NCI-H2171 (cell line): ENCODE measurements at regions not wholly inside any gene's neighbourhood (a gene's known extent, or its start where the extent isn't known, plus 50 kb on each side); places are given as distances from the start of the nearest gene placed in this dataset.
"Not testable (repeated sequence)": the region's sequence is repeated elsewhere in the genome, so short reads cannot be mapped to it uniquely, and the experiment has no call there.

Experiments
- DNase-seq: peaks from one replicate; lab custom pipeline; 2025; lab: John Stamatoyannopoulos, UW

DNA sequence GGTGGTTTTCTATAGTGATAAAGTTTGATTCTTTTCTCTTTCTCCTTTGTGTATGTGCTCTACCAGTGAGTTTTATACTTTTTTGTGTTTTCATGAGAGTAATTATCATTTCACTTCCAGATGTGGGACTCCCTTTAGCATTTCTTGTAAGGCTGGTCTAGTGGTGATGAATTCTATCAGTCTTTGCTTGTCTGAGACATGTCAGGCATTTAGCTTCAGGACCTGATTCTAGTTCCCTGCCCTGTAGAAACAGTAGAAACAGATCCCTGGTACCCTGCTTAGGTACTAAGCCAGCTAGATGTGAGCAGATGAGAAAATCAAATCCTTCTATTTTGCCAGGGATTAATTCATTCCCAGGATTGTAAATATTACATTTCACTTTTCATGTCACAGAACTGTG is 203.7 kb downstream of the ALG10 start:
- not testable (repeated sequence) for DNase-seq

DNA sequence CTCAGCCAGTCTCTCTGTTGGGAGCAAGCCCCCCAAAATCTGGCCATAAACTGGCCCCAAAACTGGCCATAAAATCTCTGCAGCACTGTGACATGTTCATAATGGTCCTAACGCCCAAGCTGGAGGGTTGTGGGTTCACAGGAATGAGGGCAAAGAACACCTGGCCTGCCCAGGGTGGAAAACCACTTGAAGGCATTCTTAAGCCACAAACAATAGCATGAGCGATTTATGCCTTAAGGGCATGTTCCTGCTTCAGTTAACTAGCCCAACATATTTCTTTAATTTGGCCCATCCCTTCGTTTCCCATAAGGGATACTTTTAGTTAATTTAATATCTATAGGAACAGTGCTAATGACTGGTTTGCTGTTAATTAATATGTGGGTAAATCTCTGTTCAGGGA is 205.8 kb downstream of the ALG10 start:
- not testable (repeated sequence) for DNase-seq

DNA sequence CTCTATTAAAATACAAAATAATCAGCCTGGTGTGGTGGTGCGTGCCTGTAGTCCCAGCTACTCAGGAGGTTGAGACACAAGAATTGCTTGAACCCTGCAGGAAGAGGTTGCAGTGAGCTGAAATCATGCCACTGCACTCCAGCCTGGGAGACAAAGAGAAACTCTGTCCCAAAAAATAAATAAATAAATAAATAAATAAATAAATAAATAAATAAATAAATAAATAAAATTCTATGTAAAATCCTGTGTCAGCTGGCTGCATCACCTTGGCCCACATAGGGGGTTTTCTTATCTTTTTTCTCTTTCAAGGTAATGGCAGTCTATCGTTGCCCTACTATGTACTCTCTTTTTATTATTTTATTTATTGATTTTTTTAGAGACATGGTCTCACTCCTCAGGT is 206.7 kb downstream of the ALG10 start:
- not testable (repeated sequence) for DNase-seq

DNA sequence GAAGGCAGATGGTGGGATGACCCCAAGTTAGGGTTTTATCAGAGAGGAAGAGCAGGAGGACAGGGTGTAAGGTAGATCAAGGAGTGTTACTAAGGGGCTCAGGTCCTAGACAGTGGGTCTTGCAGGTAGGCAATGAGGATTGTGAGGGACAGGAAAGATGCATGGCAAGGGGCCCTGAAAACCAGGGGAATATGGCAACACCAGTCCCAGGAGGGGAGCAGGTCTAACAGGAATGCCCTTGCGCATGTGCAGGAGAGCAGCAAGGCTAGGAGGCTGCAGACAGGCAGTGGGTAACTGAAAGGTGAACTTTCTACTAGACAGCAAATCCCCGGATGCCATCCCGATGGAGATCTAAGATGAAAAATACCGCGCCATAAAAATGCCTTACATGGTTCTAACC is 211.3 kb downstream of the ALG10 start:
- DNase-seq: no peak

DNA sequence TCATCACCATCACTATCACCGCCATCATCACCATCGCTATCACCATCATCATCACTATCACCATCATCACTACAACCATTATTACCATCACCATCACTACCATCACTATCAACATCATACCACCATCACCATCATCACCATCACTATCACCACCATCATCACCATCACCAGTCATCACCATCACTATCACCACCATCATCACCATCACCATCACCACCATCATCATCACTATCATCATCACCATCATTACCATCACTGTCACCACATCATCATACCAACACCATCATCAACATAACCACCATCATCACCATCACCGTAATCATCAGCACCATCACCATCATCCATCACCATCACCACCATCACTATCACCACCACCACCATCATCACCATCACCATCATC is 213.8 kb downstream of the ALG10 start:
- no peak for DNase-seq

DNA sequence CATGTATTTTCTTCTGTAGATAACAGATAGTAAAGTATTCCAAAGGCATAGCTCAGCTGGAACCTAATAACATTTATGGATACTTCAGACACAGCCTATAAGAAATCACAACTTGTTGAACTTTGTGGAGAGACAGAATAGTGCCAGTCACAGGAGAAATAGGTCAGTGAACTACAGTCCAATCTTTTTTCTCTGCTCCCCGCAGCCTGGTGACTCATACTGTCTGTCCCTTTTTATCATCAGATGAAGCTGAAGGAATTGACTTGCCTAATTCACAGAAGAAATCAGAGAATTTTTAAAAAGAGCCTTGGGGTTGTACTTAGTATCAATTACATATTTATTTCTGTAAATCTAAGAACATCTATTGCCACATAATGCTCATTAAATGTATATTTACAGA is 222.3 kb downstream of the ALG10 start:
- DNase-seq: no peak

DNA sequence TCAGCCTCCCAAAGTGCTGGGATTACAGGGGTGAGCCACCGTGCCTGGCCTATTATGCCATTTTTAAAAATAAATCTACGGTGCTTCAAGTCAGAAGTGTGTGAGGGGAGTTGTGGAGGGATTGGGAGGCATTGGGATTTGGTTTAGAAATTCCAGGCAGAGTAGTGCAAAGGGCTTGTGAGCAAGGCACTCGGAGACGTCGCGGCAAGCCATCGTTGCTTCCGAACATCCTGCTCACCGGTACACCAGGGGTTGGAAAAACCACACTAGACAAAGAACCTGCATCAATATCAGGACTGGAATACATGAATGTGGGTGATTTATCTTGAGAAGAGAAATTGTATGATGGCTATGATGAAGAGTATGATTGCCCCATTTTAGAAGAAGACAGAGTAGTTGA is 227.0 kb downstream of the ALG10 start:
- no peak for DNase-seq

DNA sequence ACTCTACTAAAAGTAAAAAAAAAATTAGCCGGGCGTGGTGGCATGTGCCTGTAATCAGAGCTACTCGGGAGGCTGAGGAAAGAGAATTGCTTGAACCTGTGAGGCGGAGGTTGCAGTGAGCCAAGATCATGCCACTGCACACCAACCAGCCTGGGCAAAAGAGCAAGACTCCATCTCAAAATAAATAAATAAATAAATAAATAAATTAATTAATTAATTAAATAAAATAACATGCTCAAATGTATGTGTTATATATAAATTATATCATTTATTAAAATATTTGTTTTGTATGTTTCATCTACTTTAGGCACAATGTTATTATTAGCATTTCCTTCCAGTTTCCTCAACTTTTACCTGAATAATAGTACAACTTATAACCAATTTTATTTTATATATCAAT is 229.6 kb downstream of the ALG10 start:
- DNase-seq: not testable (repeated sequence)

DNA sequence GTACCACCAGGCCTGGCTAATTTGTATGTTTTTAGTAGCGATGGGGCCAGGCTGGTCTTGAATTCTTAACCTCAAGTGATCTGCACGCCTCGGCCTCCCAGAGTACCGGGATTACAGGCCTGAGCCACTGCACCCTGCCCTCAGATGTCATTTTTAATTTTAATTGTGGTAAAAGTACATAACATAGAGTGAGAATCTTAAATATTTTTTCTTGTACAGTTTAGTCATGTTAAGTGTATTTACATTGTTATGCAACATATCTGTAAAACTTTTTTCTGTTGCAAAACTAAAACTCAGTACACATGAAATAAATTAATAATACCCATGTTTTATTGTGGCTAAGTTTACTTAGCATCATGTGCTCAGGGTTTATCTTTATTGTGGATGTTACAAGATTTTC is 231.4 kb downstream of the ALG10 start:
- DNase-seq: no peak

DNA sequence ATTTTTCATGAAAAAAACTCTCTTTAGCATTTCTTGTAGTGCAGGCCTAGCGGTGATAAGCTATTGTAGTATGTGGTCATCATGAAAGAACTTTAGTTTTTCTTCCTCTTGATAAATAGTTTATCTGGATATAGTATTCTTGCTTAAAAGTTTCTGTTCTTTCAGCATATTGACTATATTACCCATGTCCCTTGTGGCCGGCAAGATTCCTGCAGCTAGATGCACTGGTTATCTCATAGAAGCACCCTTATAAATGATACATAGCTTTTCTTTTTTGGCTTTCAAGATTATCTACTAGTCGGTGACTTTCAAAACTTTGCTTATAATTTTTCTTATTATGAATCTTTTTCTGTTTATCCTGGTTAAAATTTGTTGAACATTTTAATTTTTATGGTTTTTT is 234.8 kb downstream of the ALG10 start:
- DNase-seq: no peak

DNA sequence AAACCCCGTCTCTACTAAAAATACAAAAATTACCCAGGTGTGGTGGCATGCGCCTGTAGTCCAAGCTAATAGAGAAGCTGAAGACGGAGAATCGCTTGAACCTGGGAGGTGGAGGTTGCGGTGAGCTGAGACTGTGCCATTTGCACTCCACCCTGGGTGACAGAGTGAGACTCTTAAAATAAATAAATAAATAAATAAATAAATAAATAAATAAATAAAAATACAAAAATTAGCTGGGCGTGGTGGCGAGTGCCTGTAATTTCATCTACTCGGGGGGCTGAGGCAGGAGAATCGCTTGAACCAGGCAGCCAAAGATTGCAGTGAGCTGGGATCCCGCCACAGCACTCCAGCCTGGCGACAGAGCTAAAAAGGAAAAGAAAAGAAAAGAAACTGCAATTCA is 239.8 kb downstream of the ALG10 start:
- not testable (repeated sequence) for DNase-seq

DNA sequence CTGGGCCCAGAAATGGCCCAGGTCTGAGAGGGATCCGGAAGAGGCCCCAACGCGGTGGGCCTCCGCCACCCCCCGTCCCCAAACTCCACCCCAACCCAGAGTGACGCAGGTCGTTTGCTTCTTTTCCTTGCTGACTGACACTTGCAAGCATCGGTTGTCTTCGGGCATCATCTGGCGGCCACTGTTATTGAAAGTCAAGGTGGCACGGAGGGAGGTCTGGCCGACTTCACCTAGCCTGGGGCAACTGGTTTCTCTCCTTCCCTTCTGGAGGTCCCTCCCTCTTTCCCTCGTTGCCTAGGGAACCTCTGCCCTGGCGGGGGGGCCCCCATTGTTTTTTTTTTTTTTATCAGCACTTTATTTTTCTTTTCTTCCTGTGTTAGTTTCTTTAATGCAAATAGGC is 241.8 kb downstream of the ALG10 start:
- no peak for DNase-seq

DNA sequence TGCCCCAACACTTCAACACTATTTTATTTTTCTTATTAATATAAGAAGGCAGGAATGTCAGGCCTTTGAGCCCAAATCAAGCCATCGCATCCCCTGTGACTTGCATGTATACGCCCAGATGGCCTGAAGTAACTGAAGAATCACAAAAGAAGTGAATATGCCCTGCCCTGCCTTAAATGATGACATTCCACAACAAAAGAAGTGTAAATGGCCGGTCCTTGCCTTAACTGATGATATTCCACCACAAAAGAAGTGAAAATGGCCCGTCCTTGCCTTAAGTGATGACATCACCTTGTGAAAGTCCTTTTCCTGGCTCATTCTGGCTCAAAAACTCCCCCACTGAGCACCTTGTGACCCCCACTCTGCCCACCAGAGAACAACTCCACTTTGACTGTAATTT is 251.4 kb downstream of the ALG10 start:
- not testable (repeated sequence) for DNase-seq

DNA sequence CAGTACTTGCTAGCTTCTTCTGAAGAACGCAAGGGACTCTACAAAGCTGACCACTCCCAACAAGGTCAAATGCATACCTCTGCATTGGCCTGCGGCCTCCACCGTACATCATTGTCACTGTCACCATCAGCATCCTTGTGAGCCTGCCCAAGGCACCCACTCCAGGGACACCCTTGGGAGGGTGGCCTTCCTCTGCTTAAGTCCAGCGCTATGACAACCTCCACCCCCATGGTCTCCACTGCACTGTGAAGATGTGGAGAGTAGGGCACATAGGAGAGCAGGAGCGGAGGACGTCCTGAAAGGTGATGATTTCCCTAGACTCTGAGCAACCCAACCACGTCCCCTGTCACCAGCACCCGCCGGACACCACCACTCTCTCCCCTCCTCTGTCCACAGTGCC is 252.8 kb downstream of the ALG10 start:
- DNase-seq: no peak

DNA sequence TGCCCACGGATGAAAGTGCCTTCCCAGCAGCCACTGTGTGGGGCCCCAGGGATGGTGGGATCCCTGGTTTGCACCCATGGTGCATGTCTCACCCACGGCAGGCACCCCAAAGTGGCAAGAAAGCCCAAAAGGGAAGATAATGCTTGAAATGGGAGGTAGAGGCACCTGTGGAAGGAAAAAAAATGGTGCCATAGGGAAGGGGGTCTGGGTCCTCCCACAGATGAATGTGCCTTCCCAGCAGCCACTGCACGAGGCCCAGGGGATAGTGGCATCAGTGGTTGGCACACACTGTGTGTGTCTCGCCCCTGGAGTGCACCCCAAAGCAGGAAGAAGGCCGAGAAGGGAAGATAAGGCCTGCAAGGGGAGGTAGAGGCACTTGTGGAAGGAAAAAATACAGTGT is 264.2 kb downstream of the ALG10 start:
- DNase-seq: no peak

DNA sequence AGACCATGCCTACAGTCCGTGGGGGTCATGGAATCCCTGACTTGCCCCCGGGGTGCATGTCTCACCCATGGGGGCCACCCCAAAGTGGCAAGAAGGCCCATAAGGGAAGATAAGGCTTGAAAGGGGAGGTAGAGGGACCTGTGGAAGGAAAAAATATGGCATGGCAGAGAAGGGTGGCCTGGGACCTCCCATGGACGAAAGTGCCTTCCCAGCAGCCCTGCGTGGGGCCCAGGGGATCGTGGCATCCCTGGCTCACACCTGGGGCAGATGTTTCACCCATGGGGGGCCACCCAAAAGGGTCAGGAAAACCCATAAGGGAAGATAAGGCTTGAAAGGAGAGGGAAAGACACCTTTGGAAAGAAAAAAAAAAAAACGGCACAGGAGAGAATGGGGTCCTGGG is 264.6 kb downstream of the ALG10 start:
- DNase-seq: no peak

DNA sequence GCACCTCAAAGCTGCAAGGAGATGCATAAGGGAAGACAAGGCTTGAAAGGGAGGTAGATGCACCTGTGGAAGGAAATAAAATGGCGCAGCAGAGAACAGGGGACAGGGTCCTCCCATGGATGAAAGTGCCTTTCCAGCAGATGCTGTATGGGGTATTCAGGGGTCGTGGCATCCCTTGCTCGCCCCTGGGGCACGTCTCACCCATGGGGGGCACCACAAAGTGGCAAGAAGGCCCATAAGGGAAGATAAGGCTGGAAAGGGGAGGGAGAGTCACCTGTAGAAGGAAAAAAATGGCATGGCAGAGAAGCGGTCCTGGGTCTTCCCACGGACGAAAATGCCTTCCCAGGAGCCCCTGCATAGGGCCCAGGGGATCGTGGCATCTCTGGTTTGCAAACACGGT is 265.1 kb downstream of the ALG10 start:
- DNase-seq: no peak

DNA sequence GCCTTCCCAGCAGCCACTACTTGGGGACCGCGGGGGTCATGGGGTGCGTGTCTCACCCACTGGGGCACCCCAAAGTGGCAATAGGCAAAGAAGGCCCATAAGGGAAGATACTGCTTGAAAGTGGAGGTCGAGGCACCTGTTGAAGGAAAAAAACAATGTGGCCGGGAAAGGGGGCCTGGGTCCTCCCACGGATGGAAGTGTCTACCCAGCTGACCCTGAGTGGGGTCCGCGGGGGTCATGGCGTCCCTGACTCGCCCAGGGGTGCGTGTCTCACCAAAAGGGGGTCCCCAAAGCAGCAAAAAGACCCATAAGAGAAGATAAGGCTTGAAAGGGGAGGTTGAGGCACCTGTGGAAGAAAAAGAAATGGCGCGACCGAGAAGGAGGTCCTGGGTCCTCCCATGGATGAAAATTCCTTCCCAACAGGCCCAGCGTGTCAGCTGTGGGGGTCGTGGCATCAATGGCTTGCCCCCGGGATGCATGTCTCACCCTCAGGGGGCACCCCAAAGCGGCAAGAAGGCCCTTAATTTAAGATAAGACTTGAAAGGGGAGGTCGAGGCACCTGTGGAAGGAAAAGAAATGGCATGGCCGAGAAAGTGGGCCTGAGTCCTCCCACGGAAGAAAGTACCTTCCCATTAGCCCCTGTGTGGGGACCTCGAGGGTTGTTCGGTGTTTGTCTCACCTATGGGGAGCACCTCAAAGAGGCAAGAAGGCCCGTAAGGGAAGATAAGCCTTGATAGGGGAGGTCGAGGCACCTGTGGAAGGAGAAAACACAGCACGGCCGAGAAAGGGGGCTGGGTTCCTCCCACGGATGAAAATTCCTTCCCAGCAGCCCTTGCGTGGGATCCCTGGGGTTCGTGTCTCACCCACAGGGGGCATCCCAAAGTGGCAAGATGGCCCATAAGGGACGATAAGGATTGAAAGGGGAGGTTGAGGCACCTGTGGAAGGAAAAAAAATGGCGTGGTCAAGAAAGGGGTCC is 266.0 kb downstream of the ALG10 start:
- no peak for DNase-seq

DNA sequence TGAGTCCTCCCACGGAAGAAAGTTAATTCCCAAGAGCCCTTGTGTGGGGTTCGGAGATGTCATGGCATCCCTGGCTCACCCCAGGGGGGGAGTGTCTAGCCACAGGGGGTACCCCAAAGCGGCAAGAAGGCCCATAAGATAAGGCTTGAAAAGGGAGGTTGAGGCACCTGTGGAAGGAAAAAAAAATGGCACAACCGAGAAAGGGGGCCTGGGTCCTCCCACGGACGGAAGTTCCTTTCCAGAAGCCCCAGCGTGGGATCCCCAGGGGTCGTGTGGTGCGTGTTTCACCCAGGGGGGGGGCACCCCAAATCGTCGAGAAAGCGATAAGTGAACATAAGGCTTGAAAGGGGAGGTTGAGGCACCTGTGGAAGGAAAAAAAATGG is 266.7 kb downstream of the ALG10 start:
- no peak for DNase-seq

DNA sequence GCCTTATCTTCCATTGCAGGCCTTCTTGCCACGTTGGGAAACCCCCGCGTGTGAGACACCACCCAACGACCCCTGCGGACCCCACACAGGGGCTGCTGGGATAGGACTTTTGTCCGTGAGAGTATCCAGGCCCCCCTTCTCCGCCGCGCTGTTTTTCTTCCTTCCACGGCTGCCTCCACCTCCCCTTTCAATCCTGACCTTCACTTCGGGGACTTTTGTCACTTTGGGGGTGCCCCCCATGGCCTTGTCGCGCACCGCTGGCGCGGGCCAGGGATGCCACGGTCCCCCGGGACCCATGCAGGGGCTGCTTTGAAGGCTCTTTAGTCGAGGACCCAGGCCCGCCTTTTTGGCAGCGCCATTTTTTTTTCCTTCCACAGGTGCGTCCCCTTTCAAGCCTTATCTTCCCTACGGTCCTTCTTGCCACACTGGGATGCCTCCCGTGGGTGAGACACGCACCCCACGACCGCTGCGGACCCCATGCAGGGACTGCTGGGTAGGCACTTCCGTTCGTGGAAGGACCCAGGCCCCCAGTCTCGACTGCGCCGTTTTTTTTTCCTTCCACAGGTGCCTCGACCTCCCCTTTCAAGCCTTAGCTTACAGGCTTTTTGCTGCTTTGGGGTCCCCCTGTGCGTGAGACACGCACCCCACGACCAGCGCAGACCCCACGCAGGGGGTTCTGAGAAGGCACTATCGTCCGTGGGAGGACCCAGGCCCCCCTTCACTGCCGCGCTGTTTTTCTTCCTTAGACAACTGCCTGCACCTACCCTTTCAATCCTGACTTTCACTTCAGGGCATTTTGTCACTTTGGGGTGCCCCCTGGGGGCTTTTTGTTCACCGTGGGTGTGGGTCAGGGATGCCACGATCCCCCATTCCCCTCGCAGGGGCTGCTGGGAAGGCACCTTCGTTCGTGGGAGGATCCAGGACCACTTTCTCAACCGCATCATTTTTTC is 267.4 kb downstream of the ALG10 start:
- DNase-seq: no peak

DNA sequence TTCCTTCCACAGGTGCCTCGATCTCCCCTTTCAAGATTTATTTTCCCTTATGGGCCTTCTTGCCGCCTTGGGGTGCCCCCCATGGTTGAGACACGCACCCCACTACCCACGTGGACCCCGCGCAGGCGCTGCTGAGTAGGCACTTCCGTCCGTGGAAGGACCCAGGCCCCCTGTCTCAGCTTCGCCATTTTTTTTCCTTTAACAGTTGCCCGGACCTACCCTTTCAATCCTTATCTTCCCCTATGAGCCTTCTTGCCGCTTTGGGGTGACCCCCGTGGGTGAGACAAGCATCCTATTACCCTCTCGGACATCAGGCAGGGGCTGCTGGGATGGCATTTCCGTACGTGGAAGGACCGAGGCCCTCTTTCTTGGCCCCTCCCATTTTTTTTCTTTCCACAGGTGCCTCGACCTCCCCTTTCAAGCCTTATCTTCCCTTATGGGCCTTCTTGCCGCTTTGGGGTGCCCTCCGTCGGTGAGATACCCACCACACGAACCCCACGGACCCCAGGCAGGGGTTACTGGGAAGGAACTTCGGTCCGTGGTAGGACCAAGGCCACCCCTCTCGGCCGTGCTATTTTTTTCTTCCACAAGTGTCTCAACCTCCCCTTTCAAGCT is 268.2 kb downstream of the ALG10 start:
- no peak for DNase-seq

DNA sequence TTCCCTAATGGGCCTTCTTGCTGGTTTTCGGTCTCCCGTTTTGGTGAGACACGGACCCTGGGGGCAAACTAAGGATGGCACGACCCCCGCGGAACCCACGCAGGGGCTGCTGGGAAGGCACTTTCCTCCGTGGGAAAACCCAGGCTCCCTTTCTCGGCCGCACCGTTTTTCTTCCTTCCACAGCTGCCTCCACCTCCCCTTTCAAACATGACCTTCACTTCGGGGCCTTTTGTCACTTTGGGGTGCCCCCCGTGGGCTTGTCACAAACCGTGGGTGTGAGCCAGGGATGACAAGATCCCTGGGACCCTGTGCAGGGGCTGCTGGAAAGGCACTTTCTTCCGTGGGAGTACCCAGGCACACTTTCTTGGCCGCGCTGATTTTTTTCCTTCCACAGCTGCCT is 268.7 kb downstream of the ALG10 start:
- DNase-seq: no peak
